ENCODE measurements at regions not wholly inside any gene's neighbourhood (a gene's known extent, or its start where the extent isn't known, plus 50 kb on each side); places are given as distances from the start of the nearest gene placed in this dataset.

- H3K79me1 ChIP-seq (ENCODE audit: low read depth in 1 of 2, low read length in 2 of 2): no peaks in the 10 kb centered on the region
- in situ Hi-C loops (cut with MboI; ENCODE audit: low sequenced_read_pairs): no loop called here
- dilution Hi-C loops (cut with HindIII; ENCODE audit: low sequenced_read_pairs, unreplicated experiment): no loop called here
- H2BK5ac ChIP-seq (ENCODE audit: low read depth, low read length, poor library complexity, severe bottlenecking): no peak overlapping the region
- H3K56ac ChIP-seq (ENCODE audit: extremely low read depth, insufficient read depth, low read length): no peak overlapping the region
- no peak overlapping the region for H3K18ac ChIP-seq (ENCODE audit: low read depth, low read length)
- no peak overlapping the region for H2BK20ac ChIP-seq (ENCODE audit: low read depth, low read length)
- DNase-seq (no peak), ATAC-seq (ENCODE audit: low read depth) (no peak)
- no peak overlapping the region for H4K91ac ChIP-seq (ENCODE audit: insufficient read depth, low read depth, low read length)
- peaks cover 19% of the 10 kb centered on the region; the same call in 1 of the 2 replicates for H3K9me3 ChIP-seq (ENCODE audit: control insufficient read depth, insufficient read depth, low read length)
- no peak overlapping the region for H2AFZ ChIP-seq (replicated peaks; ENCODE audit: low read length, poor library complexity)
- BruUV-seq (replicated peaks): no TSS peak
- H3K4me1 ChIP-seq (ENCODE audit: control insufficient read depth, insufficient read depth, low read length): no peaks in the 10 kb centered on the region
- CTCF ChIA-PET: no interaction called here
- H2AK5ac ChIP-seq (ENCODE audit: low read depth, low read length): no peak overlapping the region
- no peaks in the 10 kb centered on the region for H3K27me3 ChIP-seq (ENCODE audit: control insufficient read depth, insufficient read depth, low read length)
- H4K5ac ChIP-seq (ENCODE audit: low read depth, low read length): no peak overlapping the region
- no peak overlapping the region for H2AK9ac ChIP-seq (replicated peaks; ENCODE audit: low read depth, low read length, poor library complexity)
- no peak overlapping the region for H3K23ac ChIP-seq (ENCODE audit: low read depth, low read length)
- H3K4ac ChIP-seq (ENCODE audit: low read depth, low read length): no peak overlapping the region
- POLR2A ChIA-PET (ENCODE audit: unreplicated experiment): no interaction called here
- no peak overlapping the region for H2BK120ac ChIP-seq (ENCODE audit: low read depth, low read length)
- intact Hi-C loops (cut with micrococcal nuclease): no loop called here
- H2BK15ac ChIP-seq (ENCODE audit: low read depth, low read length): no peak overlapping the region
- no peaks in the 10 kb centered on the region for H4K20me1 ChIP-seq (ENCODE audit: insufficient read depth, low read length)
- no CpG with 5 or more reads among the region's 3 CpGs for WGBS, 2 experiments (ENCODE audit: extremely low coverage in 2 of 2, insufficient read length in 1 of 2)
- no peak overlapping the region for H3K9ac ChIP-seq (ENCODE audit: low read depth, low read length)
- no peak overlapping the region for H3K27ac ChIP-seq (ENCODE audit: insufficient read depth, low read length)
- H4K8ac ChIP-seq (ENCODE audit: low read depth in 2 of 2, low read length in 2 of 2): no peak overlapping the region
- TF ChIP-seq NFE2L2 (IDR thresholded peaks at IDR 0.05; ENCODE audit: low read depth, low read length) (no peak), RFX5 (IDR thresholded peaks at IDR 0.05; ENCODE audit: low read depth, low read length) (no peak), MAFK (IDR thresholded peaks at IDR 0.05; ENCODE audit: low read depth, low read length) (no peak), SMC3 (IDR thresholded peaks at IDR 0.05; ENCODE audit: low read depth, low read length) (no peak), CEBPB (IDR thresholded peaks at IDR 0.05; ENCODE audit: low read depth, low read length) (no peak), BHLHE40 (IDR thresholded peaks at IDR 0.05; ENCODE audit: low read depth, low read length) (no peak), CHD1 (IDR thresholded peaks at IDR 0.05; ENCODE audit: low read depth, low read length) (no peak), USF2 (IDR thresholded peaks at IDR 0.05; ENCODE audit: low read depth, low read length) (no peak), MXI1 (IDR thresholded peaks at IDR 0.05; ENCODE audit: borderline replicate concordance, low read depth, low read length) (no peak), POLR2A (IDR thresholded peaks at IDR 0.05; ENCODE audit: low read depth, low read length) (no peak), FOS (IDR thresholded peaks at IDR 0.05; ENCODE audit: low read depth, low read length) (no peak), MAZ (IDR thresholded peaks at IDR 0.05; ENCODE audit: borderline replicate concordance, low read depth, low read length) (no peak), RAD21 (IDR thresholded peaks at IDR 0.05; ENCODE audit: low read length) (no peak), RCOR1 (IDR thresholded peaks at IDR 0.05; ENCODE audit: insufficient replicate concordance, low read length) (no peak)
- TF ChIP-seq, protein P1, sequence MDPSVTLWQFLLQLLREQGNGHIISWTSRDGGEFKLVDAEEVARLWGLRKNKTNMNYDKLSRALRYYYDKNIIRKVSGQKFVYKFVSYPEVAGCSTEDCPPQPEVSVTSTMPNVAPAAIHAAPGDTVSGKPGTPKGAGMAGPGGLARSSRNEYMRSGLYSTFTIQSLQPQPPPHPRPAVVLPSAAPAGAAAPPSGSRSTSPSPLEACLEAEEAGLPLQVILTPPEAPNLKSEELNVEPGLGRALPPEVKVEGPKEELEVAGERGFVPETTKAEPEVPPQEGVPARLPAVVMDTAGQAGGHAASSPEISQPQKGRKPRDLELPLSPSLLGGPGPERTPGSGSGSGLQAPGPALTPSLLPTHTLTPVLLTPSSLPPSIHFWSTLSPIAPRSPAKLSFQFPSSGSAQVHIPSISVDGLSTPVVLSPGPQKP (IDR thresholded peaks at IDR 0.05; ENCODE audit: borderline replicate concordance, low read depth, low read length): no peak
- TF ChIP-seq, protein P2, sequence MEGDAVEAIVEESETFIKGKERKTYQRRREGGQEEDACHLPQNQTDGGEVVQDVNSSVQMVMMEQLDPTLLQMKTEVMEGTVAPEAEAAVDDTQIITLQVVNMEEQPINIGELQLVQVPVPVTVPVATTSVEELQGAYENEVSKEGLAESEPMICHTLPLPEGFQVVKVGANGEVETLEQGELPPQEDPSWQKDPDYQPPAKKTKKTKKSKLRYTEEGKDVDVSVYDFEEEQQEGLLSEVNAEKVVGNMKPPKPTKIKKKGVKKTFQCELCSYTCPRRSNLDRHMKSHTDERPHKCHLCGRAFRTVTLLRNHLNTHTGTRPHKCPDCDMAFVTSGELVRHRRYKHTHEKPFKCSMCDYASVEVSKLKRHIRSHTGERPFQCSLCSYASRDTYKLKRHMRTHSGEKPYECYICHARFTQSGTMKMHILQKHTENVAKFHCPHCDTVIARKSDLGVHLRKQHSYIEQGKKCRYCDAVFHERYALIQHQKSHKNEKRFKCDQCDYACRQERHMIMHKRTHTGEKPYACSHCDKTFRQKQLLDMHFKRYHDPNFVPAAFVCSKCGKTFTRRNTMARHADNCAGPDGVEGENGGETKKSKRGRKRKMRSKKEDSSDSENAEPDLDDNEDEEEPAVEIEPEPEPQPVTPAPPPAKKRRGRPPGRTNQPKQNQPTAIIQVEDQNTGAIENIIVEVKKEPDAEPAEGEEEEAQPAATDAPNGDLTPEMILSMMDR (conservative IDR thresholded peaks at IDR 0.05; ENCODE audit: low read depth, low read length): no peak
- no peak overlapping the region for H3K4me2 ChIP-seq (ENCODE audit: low read depth, low read length)
- no peaks in the 10 kb centered on the region for H3K36me3 ChIP-seq (ENCODE audit: control insufficient read depth, insufficient read depth, low read length)
- H3K9me1 ChIP-seq (ENCODE audit: insufficient read depth, low read length): no peaks in the 10 kb centered on the region
- H3K14ac ChIP-seq (replicated peaks; ENCODE audit: low read depth, low read length): no peak overlapping the region
- H3K4me3 ChIP-seq (ENCODE audit: insufficient read depth, low read depth, low read length): no peak overlapping the region
Measured at GRCh38 chr6:168828035-168828434, 387.1 kb downstream of the SMOC2 start.
